Fibroblast of lung (primary cell): ENCODE measurements at regions not wholly inside any gene's neighbourhood (a gene's known extent, or its start where the extent isn't known, plus 50 kb on each side); places are given as distances from the start of the nearest gene placed in this dataset.
A peak's percentile ranks its signal among the peaks of the same experiment; 100 is the strongest.

Experiments used
- DNase-seq, 2 donors: peaks; one replicate each; pipeline versions ENCODE4 v3.0.0 to v3.0.0-alpha.2; 2010; ENCODE audit warnings: low read depth in 2 of 2
- H2AFZ ChIP-seq: 2 replicates; pipeline ENCODE4 v1.5.1; 2012; ENCODE audit warnings: low read length, control low read depth, inconsistent platforms
- H3K27ac ChIP-seq: 2 replicates; pipeline ENCODE4 v1.5.1; 2011; ENCODE audit warnings: low read length, control low read depth; ENCODE audit not compliant: insufficient read depth
- H3K27me3 ChIP-seq: 2 replicates; pipeline ENCODE4 v1.5.1; 2011; ENCODE audit warnings: mild to moderate bottlenecking, low read length; ENCODE audit not compliant: control insufficient read depth, insufficient read depth
- H3K36me3 ChIP-seq: 2 replicates; pipeline ENCODE4 v1.5.1; 2011; ENCODE audit warnings: low read length; ENCODE audit not compliant: control insufficient read depth, insufficient read depth
- H3K4me1 ChIP-seq: 2 replicates; pipeline ENCODE4 v1.5.1; 2011; ENCODE audit warnings: low read length; ENCODE audit not compliant: control insufficient read depth, insufficient read depth; ENCODE audit errors: extremely low read depth
- H3K4me2 ChIP-seq: 2 replicates; pipeline ENCODE4 v1.5.1; 2011; ENCODE audit warnings: low read length, control low read depth; ENCODE audit not compliant: insufficient read depth; ENCODE audit errors: extremely low read depth
- H3K4me3 ChIP-seq, 4 experiments: fragments of 200-600 bp in 1 of 4; sonication (generic) in 1 of 4; replicated peaks in 1 of 4; 2 replicates each; pipeline ENCODE4 v1.5.1; 2011 to 2016; ENCODE audit warnings: low read length in 4 of 4, low read depth in 3 of 4, mild to moderate bottlenecking in 3 of 4, control low read depth in 2 of 4, inconsistent platforms in 1 of 4, mixed read lengths in 1 of 4; ENCODE audit not compliant: insufficient read depth in 1 of 4; ENCODE audit errors: control extremely low read depth in 1 of 4
- H3K79me2 ChIP-seq: 2 replicates; pipeline ENCODE4 v1.5.1; 2012; ENCODE audit warnings: mild to moderate bottlenecking, low read length, inconsistent platforms; ENCODE audit not compliant: control insufficient read depth, insufficient read depth
- H3K9ac ChIP-seq: 2 replicates; pipeline ENCODE4 v1.5.1; 2011; ENCODE audit warnings: mild to moderate bottlenecking, low read length, control low read depth; ENCODE audit not compliant: insufficient read depth
- H3K9me3 ChIP-seq: 2 replicates; pipeline ENCODE4 v1.5.1; 2012; ENCODE audit warnings: low read depth, low read length; ENCODE audit not compliant: control insufficient read depth, insufficient read depth
- H4K20me1 ChIP-seq: 2 replicates; pipeline ENCODE4 v1.5.1; 2011; ENCODE audit warnings: low read length; ENCODE audit not compliant: control insufficient read depth, insufficient read depth; ENCODE audit errors: extremely low read depth
- EZH2 ChIP-seq: IDR thresholded peaks from 2 replicates; pipeline ENCODE4 v1.5.1; 2012; ENCODE audit warnings: low read length, control low read depth, mild to moderate bottlenecking; ENCODE audit errors: missing control alignments
- TF ChIP-seq, protein P1 (sequence below), 2 donors: IDR thresholded peaks in 1 of 2; conservative IDR thresholded peaks in 1 of 2; 1 replicate in 1 of 2; 2 replicates in 1 of 2; pipeline ENCODE4 v1.5.1; 2011 to 2012; ENCODE audit warnings: low read length in 2 of 2, control low read depth in 1 of 2, inconsistent platforms in 1 of 2, low read depth in 1 of 2, mild to moderate bottlenecking in 1 of 2

DNA sequence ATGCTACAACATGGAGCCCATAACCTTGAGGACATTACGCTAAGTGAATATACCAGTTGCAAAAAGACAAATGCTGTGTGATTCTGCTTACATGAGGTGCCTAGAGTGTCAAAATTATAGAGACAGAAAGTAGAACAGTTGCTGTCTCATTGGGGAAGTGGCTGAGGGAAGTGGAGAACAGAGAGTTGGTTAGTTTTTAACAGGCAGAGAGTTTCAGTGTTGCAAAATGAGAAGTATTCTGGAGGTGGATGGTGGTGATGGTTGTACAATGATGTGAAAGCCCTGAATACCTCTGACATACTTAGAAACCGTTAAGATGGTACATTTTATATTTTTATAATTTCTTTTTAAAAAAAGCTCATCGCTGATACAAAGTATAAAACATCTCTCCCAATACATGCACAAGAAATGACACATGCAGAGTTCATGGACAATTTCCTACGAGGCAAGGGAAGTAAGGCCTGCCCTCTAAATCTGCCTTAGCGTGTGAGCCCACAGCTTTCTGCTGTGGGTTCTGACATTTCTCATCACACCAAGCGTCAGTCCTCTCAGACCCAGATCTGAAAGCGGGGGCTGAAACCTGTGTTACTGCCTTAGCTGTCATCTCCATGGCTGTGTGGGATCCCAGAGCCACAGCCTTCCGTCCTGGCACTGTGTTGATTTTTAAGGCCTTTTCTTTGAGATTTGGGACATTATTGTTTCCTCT is 126.0 kb downstream of the RNASET2 start:
- H3K4me1 ChIP-seq: no peaks in the 10 kb centered on the region
- H3K36me3 ChIP-seq: no peaks in the 10 kb centered on the region
- no peaks in the 10 kb centered on the region for H4K20me1 ChIP-seq
- H3K9ac ChIP-seq: no peak overlapping the region
- H3K27me3 ChIP-seq: no peaks in the 10 kb centered on the region
- H3K4me2 ChIP-seq: no peak overlapping the region
- no peak overlapping the region for H3K4me3 ChIP-seq
- H3K79me2 ChIP-seq: no peaks in the 10 kb centered on the region
- no peaks in the 10 kb centered on the region for H3K9me3 ChIP-seq
- TF ChIP-seq EZH2: no peak
- TF ChIP-seq, protein P1, sequence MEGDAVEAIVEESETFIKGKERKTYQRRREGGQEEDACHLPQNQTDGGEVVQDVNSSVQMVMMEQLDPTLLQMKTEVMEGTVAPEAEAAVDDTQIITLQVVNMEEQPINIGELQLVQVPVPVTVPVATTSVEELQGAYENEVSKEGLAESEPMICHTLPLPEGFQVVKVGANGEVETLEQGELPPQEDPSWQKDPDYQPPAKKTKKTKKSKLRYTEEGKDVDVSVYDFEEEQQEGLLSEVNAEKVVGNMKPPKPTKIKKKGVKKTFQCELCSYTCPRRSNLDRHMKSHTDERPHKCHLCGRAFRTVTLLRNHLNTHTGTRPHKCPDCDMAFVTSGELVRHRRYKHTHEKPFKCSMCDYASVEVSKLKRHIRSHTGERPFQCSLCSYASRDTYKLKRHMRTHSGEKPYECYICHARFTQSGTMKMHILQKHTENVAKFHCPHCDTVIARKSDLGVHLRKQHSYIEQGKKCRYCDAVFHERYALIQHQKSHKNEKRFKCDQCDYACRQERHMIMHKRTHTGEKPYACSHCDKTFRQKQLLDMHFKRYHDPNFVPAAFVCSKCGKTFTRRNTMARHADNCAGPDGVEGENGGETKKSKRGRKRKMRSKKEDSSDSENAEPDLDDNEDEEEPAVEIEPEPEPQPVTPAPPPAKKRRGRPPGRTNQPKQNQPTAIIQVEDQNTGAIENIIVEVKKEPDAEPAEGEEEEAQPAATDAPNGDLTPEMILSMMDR (conservative IDR thresholded peaks at IDR 0.05 in 1 of 2, IDR thresholded peaks at IDR 0.05 in 1 of 2; ENCODE audit: low read depth in 1 of 2, low read length in 2 of 2): no peak
- H2AFZ ChIP-seq: no peak overlapping the region
- no peak overlapping the region for H3K27ac ChIP-seq
- DNase-seq: no peak

DNA sequence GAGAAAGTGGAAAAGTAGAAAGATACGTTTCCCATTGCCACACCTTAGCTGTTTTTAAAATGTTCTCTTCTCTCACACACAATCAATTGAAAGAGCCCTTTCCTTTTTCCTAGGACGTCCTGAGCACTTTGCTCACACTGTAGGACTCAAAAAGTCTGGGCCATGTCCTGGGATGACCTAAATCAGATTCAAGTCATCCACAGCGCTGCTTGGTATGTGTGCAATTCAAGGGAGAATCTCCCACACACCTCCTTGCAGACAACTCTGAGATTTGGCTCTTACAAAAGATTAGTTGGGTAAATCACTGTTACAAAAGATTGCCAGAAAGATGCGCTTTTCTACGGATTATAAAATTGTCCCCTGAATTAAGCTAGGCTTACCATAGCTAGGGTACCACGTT is 130.1 kb downstream of the RNASET2 start:
- no peaks in the 10 kb centered on the region for H4K20me1 ChIP-seq
- peak in 1 of 2 donors; percentile 0 for DNase-seq
- no peak for TF ChIP-seq EZH2
- TF ChIP-seq, protein P1 (conservative IDR thresholded peaks at IDR 0.05 in 1 of 2, IDR thresholded peaks at IDR 0.05 in 1 of 2; ENCODE audit: low read depth in 1 of 2, low read length in 2 of 2): no peak
- no peaks in the 10 kb centered on the region for H3K9me3 ChIP-seq
- H3K27ac ChIP-seq: no peak overlapping the region
- H3K27me3 ChIP-seq: no peaks in the 10 kb centered on the region
- no peaks in the 10 kb centered on the region for H3K4me1 ChIP-seq
- no peak overlapping the region for H3K9ac ChIP-seq
- no peak overlapping the region for H2AFZ ChIP-seq
- no peak overlapping the region for H3K4me2 ChIP-seq
- H3K36me3 ChIP-seq: no peaks in the 10 kb centered on the region
- no peak overlapping the region for H3K4me3 ChIP-seq
- H3K79me2 ChIP-seq: no peaks in the 10 kb centered on the region

DNA sequence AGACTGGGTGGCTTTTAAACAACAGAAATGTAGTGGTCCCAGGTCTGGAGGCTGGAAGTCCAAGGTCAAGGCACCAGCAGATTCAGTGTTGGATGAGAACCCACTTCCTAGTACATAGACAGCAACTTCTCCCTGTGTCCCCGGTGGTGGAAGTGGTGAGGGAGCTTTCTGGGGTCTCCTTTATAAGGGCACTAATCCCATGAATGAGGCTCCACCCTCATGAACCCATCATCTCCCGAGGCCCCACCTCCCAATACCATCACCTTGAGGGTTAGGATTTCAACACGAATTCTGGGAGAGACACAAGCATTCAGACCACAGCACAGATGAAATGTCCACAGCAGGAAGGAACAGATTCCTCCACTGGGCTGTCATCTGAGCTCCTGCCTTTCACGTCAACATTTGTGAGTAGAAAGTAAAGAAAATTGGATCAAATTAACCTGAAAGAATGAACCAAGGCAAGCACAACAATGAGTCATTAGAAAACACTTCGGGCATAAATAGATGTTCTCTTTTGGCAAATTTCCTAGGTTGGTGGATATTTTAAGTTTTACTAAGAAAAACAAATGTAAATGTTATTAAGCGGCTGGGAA is 130.7 kb downstream of the RNASET2 start:
- H3K4me1 ChIP-seq: no peaks in the 10 kb centered on the region
- no peaks in the 10 kb centered on the region for H3K79me2 ChIP-seq
- H3K4me2 ChIP-seq: no peak overlapping the region
- H3K4me3 ChIP-seq: no peak overlapping the region
- H3K27ac ChIP-seq: no peak overlapping the region
- H3K9me3 ChIP-seq: no peaks in the 10 kb centered on the region
- no peaks in the 10 kb centered on the region for H4K20me1 ChIP-seq
- no peaks in the 10 kb centered on the region for H3K36me3 ChIP-seq
- no peak overlapping the region for H3K9ac ChIP-seq
- H2AFZ ChIP-seq: no peak overlapping the region
- TF ChIP-seq EZH2: no peak
- TF ChIP-seq, protein P1 (conservative IDR thresholded peaks at IDR 0.05 in 1 of 2, IDR thresholded peaks at IDR 0.05 in 1 of 2; ENCODE audit: low read depth in 1 of 2, low read length in 2 of 2): no peak
- DNase-seq: peak in 1 of 2 donors; percentile 53
- H3K27me3 ChIP-seq: no peaks in the 10 kb centered on the region
